OCI-LY7 (cell line): ENCODE measurements at regions not wholly inside any gene's neighbourhood (a gene's known extent, or its start where the extent isn't known, plus 50 kb on each side); places are given as distances from the start of the nearest gene placed in this dataset.

Experiments used
- BruUV-seq: library from RNA; stranded (reverse); fragments of 400-500 nt; replicated peaks from 2 replicates; lab custom pipeline; 2021; lab: Mats Ljungman, UMichigan
- CTCF ChIA-PET: fragments of 300-600 bp; sonication (Branson Sonifier 250); formaldehyde crosslinking; loops from one replicate; lab custom pipeline; 2022; ENCODE audit warnings: antibody characterized with exemption; ENCODE audit not compliant: unreplicated experiment; lab: Charles Lee
- POLR2A ChIA-PET: fragments of 300-600 bp; sonication (Branson Sonifier 250); formaldehyde crosslinking; loops from one replicate; lab custom pipeline; 2022; ENCODE audit warnings: antibody characterized with exemption; lab: Charles Lee
- DNase-seq: peaks from one replicate; pipeline ENCODE4 v3.0.0-alpha.2; 2015; ENCODE audit warnings: low spot score
- H2AFZ ChIP-seq: fragments of 200-600 bp; sonication (generic), shearing (Covaris generic); 2 replicates; pipeline ENCODE4 v1.6.1; 2014; ENCODE audit warnings: mild to moderate bottlenecking, antibody characterized with exemption, low read length, moderate library complexity
- H3K27ac ChIP-seq: fragments of 200-600 bp; sonication (generic); 2 replicates; pipeline ENCODE4 v1.5.1; 2014; ENCODE audit warnings: mixed run types, low read depth, mild to moderate bottlenecking, moderate library complexity, low read length, inconsistent platforms; ENCODE audit not compliant: poor library complexity, severe bottlenecking
- H3K36me3 ChIP-seq: fragments of 200-600 bp; sonication (generic); 2 replicates; pipeline ENCODE4 v1.6.1; 2014; ENCODE audit warnings: mild to moderate bottlenecking, antibody characterized with exemption, low read length, moderate library complexity, mixed read lengths; ENCODE audit not compliant: insufficient read depth
- H3K4me1 ChIP-seq: fragments of 200-600 bp; sonication (generic); 2 replicates; pipeline ENCODE4 v1.5.1; 2014; ENCODE audit warnings: mild to moderate bottlenecking, low read length; ENCODE audit not compliant: insufficient read depth, poor library complexity, severe bottlenecking
- H3K4me2 ChIP-seq: fragments of 200-600 bp; sonication (generic); 2 replicates; pipeline ENCODE4 v1.6.1; 2014; ENCODE audit warnings: mild to moderate bottlenecking, low read length
- H3K4me3 ChIP-seq: fragments of 200-600 bp; sonication (generic); 2 replicates; pipeline ENCODE4 v1.5.1; 2014; ENCODE audit warnings: mild to moderate bottlenecking, low read depth, low read length; ENCODE audit not compliant: poor library complexity, severe bottlenecking
- H3K79me2 ChIP-seq: fragments of 200-600 bp; sonication (generic); 2 replicates; pipeline ENCODE4 v1.6.1; 2016; ENCODE audit warnings: low read depth, mild to moderate bottlenecking, low read length, moderate library complexity, mixed read lengths; ENCODE audit not compliant: insufficient read depth
- H3K9me2 ChIP-seq: fragments of 200-600 bp; sonication (generic); 2 replicates; pipeline ENCODE4 v1.6.1; 2016; ENCODE audit warnings: mild to moderate bottlenecking, low read length, mixed read lengths; ENCODE audit not compliant: insufficient read depth
- H3K9me3 ChIP-seq: fragments of 200-600 bp; sonication (generic); 2 replicates; pipeline ENCODE4 v1.6.1; 2014; ENCODE audit warnings: mild to moderate bottlenecking, mixed run types, low read length, mixed read lengths
- H4K20me1 ChIP-seq: fragments of 200-600 bp; sonication (generic); 2 replicates; pipeline ENCODE4 v1.6.1; 2014; ENCODE audit warnings: mild to moderate bottlenecking, antibody characterized with exemption, low read length, moderate library complexity, mixed read lengths; ENCODE audit not compliant: insufficient read depth
- CTCF ChIP-seq: fragments of 200-600 bp; sonication (generic); conservative IDR thresholded peaks from 2 replicates; pipeline ENCODE4 v1.5.1; 2014; ENCODE audit warnings: mild to moderate bottlenecking, antibody characterized with exemption, low read length, moderate library complexity, mixed read lengths
- EZH2phosphoT487 ChIP-seq: fragments of 200-600 bp; sonication (generic); IDR thresholded peaks from 2 replicates; pipeline ENCODE4 v1.6.1; 2018; ENCODE audit warnings: low read depth, borderline replicate concordance, mild to moderate bottlenecking, mixed run types, antibody characterized with exemption, low read length, moderate library complexity, mixed read lengths
- intact Hi-C: fragments of 100-400 bp; cut with micrococcal nuclease; formaldehyde crosslinking; loops from one replicate; pipeline ENCODE4 v1.10.0; 2022; ENCODE audit not compliant: unreplicated experiment

DNA sequence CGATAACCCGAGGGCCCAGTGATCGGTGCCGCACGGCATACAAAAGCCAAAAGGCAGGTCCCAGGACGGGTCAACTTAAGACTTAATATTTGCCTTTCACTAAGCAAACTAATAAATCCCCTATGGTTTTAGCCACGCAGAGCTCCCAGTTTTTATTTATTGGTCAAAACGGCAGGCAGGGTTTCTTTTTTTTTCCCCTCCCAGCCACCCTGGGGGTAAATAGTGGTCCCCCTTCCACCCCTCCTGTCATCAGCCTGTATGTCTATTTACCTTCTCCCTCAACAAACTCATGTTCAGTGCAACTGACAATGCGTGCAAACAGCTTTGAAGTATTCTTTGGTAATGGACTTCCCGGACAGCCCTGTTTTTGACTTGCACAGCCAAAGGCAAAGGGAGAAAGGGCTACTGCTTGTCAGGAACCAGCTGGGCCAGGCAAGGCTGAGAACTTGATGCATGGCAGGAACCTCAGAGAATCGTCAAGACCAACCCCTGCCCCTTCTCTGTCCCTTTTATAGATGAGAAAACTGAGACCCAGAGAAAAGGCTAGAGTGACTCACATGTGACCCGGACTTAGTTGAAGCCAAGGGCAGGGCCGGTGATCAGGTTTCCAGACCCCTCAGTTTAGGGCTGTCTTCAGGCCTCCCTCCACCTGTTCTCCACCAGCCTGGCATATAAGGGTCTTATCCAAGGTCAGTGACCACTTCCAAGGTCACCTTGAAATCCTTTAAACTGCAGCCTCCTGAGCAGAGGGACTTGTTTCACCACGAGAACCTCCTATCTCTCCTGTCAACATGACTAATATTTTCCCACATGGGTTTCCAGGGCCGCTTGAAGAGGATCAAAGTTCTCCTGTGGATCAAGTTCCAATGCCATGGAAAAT lies 279.0 kb downstream of the SOX9 start:
- Histone ChIP-seq H3K4me2 (no peak overlapping the region), H4K20me1 (no peaks in the 10 kb centered on the region), H3K36me3 (no peaks in the 10 kb centered on the region), H3K4me3 (no peak overlapping the region), H3K27ac (no peak overlapping the region), H3K9me3 (no peaks in the 10 kb centered on the region), H2AFZ (no peak overlapping the region), H3K9me2 (no peaks in the 10 kb centered on the region), H3K4me1 (no peaks in the 10 kb centered on the region), H3K79me2 (no peaks in the 10 kb centered on the region)
- CTCF ChIA-PET = no interaction called here
- TF ChIP-seq CTCF = no peak
- TF ChIP-seq EZH2phosphoT487 = no peak
- DNase-seq = no peak
- no TSS peak for BruUV-seq
- POLR2A ChIA-PET = no interaction called here
- intact Hi-C loops = no loop called here

- intact Hi-C loops = no loop called here
- Histone ChIP-seq H3K27ac (no peak overlapping the region), H3K9me2 (no peaks in the 10 kb centered on the region), H3K4me2 (no peak overlapping the region), H4K20me1 (no peaks in the 10 kb centered on the region), H3K4me1 (no peaks in the 10 kb centered on the region), H3K9me3 (no peaks in the 10 kb centered on the region), H2AFZ (no peak overlapping the region), H3K79me2 (no peaks in the 10 kb centered on the region), H3K36me3 (no peaks in the 10 kb centered on the region), H3K4me3 (no peak overlapping the region)
- POLR2A ChIA-PET = interaction anchor here (0.6 kb wide), 1 partner anchor 1614 kb away, joined by 3 read pairs; no protein-coding TSS in a partner anchor
- no TSS peak for BruUV-seq
- no peak for DNase-seq
- CTCF ChIA-PET = no interaction called here
- TF ChIP-seq EZH2phosphoT487 (no peak), CTCF (no peak)
Measured at GRCh38 chr17:72400488-72400827, 279.6 kb downstream of the SOX9 start.

GRCh38 chr17:72400863-72401262 lies 280.0 kb downstream of the SOX9 start:
- Histone ChIP-seq H3K36me3 (no peaks in the 10 kb centered on the region), H3K79me2 (no peaks in the 10 kb centered on the region), H3K9me3 (no peaks in the 10 kb centered on the region), H3K27ac (no peak overlapping the region), H3K9me2 (no peaks in the 10 kb centered on the region), H3K4me2 (no peak overlapping the region), H3K4me3 (no peak overlapping the region), H2AFZ (no peak overlapping the region), H3K4me1 (no peaks in the 10 kb centered on the region), H4K20me1 (no peaks in the 10 kb centered on the region)
- ChIA-PET POLR2A (interaction anchor here (0.6 kb wide), 1 partner anchor 1615 kb away, joined by 3 read pairs; no protein-coding TSS in a partner anchor), CTCF (no interaction called here)
- BruUV-seq = no TSS peak
- TF ChIP-seq CTCF (no peak), EZH2phosphoT487 (no peak)
- intact Hi-C loops = no loop called here
- no peak for DNase-seq
